NCI-H146 treated with DMSO at 0.1 percent for 48 hours (cell line): ENCODE measurements at regions not wholly inside any gene's neighbourhood (a gene's known extent, or its start where the extent isn't known, plus 50 kb on each side); places are given as distances from the start of the nearest gene placed in this dataset.
"Not testable (repeated sequence)": the region's sequence is repeated elsewhere in the genome, so short reads cannot be mapped to it uniquely, and the experiment has no call there.

Experiments used
- DNase-seq: peaks from one replicate; lab custom pipeline; 2025; ENCODE audit not compliant: unreplicated experiment; lab: John Stamatoyannopoulos, UW

DNA sequence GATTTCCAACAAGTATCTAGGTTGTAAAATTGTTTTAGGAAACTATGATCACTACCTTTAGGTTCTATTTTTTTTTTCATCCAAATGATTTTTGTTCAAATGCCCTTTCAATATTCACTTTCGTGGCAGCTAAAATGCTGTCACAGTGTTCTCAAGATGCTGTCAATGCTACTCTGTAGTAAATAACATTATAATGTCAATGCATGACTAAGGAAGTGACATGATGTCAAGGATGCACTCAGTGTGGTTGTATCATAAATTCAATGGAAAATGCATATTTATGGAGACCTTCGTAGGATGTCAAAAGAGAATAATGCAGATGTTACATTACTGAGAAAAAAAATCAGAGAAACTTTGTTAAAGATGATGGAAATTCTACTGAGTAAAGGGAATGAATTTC lies 673.8 kb downstream of the ANKRD7 start:
- no peak for DNase-seq

DNA sequence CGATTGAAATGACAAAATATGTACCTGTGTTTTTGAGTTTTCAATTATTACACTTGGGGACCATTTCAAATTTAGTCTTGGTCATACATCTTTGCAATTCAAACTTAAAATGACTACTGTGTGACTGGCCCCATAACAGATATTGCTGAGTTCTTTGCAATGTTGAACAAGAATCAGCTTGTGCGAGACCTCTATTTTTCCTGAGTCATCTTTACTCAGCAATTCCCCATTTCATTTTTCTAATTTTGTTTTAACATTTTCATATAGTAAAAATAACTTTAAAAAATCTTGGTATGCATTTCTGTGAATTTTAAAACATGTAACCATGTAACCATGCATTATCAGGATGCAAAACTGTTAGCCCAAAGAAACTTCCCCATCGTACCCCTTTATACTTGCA lies 678.1 kb downstream of the ANKRD7 start:
- no peak for DNase-seq

DNA sequence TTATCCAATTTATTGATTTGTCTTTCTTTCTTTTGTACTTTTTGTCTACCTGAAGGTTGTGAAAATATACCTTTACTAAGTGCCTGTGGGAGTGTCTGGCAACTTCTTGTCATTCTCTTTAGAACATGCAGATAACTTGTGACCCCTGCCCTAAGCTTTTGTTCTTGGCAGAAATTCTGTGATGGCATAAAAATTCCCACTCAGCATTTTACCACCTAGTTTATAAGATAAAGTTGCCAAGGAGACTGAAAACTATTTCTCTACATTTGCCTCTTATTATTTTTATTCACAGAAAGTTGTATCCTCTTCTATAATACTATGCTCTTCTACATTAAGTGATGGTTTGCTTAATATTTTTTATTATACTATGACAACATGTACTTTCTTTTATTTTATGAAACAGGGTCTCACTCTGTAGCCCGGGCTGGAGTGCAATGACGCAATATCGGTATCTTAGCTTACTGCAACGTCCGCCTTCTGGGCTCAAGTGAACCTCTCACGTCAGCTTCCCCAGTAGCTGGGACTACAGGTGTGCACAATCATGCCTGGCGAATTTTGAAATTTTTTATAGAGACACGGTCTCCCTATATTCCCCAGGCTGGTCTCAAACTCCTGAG lies 683.5 kb downstream of the ANKRD7 start:
- DNase-seq: no peak

DNA sequence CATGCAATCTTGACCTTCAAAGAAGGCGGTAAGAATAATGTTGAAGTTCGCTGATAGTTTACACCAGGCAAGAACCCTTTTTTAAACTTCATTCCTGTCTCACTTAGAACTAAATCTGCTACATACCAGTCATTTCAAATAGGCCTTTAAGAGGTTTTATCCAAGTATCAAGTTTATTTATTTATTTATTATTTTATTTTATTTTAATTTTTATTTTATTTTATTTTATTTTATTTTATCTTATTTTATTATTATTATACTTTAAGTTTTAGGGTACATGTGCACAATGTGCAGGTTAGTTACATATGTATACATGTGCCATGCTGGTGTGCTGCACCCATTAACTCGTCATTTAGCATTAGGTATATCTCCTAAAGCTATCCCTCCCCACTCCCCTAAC lies 691.6 kb downstream of the ANKRD7 start:
- not testable (repeated sequence) for DNase-seq

DNA sequence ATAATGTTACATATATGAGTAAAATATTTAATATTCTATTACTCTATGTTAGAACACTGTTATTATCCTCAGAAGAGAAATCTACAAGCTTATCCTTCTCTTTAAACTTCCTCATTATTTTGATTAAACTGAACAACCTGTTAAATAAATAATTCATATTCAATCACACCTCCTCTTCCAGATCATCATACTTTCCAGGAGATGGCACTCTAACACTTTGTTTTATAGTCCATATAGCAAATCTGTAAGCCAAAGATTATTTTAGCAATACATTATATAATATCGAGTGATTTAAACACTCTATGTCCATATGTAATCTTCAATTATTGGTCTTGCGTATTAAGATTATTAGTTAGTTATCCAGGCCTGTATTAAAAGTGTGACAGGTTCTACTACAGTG lies 694.1 kb downstream of the ANKRD7 start:
- no peak for DNase-seq

DNA sequence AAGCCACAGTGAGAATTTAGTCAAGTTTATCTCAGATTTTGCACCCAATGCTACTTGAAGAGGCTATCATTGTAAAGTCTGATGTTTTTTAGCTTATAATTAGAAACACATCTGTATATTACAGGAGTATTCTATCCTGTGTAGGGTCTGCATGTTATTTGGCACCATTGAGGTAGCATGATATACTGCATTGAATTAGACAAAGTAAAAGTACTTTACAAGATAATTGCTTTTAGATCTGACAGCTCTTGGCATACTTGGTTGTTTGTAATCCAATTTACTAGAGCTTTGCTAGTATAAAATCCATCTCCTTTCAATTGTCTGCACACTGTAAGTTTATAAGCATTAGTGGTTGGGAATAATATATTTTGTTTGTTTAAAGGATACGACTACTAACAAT lies 714.3 kb downstream of the ANKRD7 start:
- no peak for DNase-seq

DNA sequence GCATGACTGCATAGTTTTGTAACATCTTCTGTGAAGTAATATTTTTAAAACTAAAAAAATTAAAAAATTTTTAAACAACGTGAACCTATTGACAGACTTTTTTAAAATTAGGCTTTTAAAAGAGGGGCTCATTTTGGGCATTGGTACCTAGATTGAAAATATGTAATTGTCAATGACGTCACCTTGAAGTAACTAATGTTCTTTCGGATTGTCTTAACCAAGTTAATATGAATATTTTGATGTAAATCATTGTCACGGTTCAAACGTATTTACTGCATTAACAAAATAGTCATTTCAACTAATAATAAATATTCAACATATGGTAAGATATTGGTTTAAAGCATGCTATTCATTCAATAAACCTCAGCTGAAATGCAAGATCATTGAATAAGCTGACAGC lies 719.8 kb downstream of the ANKRD7 start:
- no peak for DNase-seq

DNA sequence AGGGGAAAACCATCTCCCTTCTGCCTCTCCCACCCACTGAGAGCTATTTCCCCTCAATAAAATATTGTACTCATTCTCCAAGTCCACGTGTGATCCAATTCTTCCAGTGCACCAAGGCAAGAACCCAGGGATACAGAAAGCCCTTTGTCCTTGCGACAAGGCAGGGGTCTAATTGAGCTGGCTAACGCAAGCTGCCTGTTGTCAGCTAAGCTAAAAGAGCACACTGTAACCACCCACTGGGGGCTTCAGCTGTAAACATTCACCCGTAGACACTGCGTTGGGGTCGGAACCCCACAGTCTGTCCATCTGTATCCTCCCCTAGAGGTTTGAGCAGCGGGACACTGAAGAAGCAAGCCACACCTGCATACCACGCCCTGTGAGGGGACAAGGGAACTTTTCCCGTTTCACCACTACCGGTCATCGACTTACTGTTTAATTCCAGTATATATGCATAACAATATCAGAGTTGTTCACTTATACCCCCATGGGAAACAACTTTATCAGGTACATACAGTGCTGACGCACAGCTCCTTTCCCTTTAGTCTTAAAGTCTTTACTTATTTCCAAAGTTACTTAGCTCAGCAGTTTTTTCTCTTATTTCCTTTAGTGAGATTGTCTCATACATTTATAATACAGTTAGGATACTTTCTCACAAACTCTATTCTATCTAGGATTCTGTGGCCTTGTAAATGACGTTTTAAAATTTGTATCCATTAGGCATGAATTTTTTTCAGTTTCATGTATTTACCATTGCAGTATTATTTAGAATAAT lies 721.6 kb downstream of the ANKRD7 start:
- no peak for DNase-seq

DNA sequence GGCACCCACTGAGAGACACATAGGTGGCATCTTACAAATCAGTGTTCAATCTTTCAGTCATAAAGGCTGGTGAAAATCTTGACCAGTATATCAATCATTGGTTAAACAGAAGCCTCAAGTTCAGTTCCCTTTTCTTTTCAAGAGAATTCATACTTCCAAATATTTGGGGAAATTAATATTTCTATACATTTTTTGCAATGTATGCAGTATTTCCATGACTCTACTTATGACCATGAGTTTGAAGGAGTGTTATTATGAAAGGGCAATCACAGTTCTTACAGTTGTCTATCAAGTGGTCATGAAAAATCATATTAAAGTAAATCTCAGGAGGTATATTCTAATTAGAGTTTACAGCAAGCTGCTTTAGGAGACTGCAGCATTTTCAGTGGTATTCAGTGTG lies 724.0 kb downstream of the ANKRD7 start:
- DNase-seq: no peak

DNA sequence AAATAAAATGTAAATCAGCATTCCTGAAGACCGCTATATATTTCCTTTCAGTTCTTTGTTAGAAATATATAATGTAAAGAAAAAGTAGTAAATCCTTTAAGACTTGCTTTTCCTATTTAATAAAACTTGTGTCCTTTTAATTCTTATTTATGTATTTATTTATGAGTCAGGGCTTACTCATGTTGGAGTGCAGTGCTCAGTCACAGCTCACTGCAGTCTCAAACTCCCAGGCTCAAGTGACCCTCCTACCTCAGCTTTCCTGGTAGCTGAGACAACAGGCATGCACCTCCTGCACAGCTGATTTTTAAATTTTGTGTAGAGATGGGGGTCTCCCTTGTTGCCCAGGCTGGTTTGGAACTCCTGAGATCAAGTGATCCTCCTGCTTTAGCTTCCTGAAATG lies 724.5 kb downstream of the ANKRD7 start:
- no peak for DNase-seq

DNA sequence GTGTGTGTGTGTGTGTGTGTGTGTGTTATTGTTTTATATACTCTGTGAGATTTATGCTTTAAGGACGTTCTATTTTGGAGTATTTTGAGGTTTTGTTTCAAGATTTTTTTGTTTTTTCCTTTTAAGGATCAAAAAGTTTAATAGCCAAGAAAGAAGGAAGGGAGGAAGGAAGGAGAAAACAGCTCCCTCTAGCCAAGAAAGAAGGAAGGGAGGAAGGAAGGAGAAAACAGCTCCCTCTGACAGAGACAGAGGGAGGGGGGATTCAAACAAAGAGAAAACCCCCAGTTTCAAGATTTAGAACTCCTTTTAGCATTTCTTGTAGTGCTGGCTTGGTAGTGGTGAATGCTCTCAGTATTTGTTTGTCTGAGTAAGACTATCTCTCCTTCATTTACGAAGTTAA lies 731.8 kb downstream of the ANKRD7 start:
- not testable (repeated sequence) for DNase-seq

DNA sequence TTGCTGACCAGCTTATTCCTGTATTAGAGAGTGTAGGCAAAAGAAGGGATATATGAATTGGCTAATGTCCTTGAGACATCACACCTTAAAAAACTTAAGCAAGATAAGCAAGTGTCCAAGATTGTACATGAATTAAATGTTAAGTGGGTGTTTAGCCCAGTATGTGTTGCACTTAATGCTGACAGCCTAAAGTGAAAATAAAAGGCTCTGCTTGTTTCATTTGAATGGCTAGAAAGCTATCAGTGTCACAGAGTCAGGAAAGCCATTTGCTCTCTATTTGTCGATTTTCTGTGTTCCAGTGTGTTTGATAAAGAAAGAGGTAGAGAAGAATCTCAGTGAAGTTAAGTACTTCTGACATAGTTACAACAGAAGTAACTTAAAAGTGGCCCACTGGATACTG lies 744.9 kb downstream of the ANKRD7 start:
- no peak for DNase-seq

DNA sequence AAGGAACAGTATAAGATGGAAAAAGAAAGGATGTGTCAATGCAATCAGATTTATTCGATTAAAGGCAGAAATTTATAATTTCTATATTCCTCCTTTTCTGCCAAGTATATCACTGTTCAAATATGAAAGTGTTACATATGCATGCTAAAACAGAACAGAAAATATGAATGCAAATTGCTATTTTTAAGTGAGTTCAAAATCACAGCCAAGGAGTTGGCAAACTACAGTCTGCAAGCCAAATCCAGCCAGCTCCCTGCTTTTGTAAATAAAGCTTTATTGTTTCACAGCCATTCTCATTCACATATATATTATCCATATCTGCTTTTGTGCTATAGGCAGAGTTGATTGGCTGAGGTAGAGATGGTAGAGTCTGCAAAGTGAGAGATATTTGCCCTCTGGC lies 747.2 kb downstream of the ANKRD7 start:
- no peak for DNase-seq

DNA sequence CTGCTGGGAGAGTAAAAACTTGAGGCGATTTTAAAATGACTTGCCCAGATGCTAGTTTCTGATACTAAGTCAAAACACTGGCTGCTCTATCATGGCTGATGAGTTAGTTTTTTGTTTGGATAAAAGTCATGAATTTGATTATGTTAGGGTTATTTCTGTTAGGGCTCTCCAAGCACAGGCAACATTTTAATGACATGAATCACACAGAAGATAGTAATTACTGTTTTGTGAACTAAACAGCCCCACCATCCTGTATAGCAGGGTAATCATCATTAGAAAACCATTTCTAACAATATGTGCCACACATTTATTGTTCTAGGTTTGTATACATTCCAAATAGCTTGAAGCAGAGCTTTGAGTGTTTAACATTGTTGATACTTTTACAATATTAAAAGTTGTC lies 750.3 kb downstream of the ANKRD7 start:
- DNase-seq: no peak

DNA sequence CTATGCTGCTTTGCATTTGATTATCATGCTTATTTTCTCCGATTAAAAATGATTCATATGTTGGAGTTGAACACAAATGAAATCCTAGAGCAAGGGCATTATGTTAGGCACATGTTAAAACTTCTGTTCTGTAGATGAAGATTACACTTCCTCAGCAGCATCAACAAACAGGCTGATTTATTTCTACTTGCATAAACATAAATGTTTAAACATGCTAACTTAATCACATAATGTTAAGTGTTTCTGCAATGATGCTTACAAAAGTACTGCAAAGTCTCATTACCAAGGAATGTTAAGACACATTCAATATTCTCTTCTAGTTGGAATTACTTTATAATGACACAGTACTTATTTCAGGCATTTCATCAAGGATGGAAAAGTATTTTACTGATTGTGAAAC lies 770.8 kb downstream of the ANKRD7 start:
- no peak for DNase-seq

DNA sequence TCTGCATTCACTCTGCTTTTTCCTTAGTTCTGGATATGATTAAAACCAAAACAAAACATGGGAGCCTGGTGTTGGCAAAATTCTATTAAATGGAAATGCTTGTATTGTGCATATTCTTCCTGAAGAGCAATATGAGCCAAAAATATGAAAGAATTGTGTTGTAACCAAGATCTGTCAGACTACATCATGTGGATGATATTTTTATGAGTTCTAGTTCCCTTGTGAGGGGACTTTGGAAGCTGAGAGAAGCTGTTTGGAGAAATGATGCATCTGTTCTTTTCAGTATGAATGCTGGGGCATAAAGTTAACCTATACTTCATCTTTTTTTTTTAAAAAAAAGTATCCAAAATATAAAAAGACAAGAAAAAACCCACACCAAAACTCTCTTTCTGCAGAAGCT lies 782.7 kb downstream of the ANKRD7 start:
- DNase-seq: no peak

DNA sequence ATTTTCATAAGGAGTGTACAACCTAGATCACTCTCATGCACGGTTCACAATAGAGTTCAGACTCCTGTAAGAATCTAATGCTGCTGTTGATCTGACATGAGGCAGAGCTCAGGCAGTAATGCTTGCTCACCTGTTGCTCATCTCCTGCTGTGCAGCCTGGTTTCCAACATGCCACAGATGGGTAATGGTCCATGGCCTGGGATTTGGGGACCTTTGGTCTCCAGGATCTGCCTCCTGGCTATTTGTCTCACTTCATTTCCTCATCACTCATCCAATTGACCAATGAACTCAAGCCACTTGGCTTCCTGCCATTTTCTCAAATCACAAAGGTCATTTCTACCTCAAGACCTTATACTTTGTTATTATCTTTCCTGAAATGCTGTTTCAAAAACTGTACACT lies 786.1 kb downstream of the ANKRD7 start:
- DNase-seq: no peak

DNA sequence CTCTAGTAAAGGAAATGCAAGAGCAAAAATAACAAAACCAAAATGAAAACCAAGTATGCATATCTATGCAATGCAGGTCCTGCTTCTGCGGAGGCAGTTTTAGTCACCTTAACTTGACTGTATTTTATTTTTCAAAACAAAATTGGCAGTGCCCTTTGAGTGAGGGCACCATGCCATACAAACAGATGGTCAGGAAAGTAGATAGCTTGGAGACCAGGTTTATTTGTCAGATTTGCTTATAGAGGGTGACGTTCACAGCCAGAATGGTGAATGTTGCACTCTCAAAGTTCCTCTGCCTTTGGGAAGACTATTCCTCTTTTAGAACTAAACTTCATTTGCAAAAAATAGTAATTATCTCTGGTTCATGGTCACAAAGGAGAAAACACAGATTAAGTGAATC lies 801.9 kb downstream of the ANKRD7 start:
- no peak for DNase-seq

DNA sequence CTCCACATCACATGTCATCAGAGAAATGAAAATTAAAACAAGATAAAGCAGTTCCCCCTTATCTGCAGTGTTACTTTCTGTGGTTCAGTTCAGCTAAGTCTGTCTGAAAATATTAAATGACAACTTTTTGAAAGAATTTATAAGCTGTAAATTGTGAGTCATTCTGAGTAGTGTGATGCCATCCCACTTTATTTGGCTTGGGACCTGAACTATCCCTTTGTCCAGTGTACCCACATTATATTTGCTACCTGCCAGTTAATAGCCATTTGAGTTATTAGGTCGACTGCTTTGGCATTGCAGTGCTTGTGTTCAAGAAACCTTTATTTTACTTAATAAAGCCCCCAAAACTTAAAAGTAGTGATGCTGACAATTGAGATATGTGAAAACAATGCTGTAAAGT lies 804.2 kb downstream of the ANKRD7 start:
- DNase-seq: no peak

DNA sequence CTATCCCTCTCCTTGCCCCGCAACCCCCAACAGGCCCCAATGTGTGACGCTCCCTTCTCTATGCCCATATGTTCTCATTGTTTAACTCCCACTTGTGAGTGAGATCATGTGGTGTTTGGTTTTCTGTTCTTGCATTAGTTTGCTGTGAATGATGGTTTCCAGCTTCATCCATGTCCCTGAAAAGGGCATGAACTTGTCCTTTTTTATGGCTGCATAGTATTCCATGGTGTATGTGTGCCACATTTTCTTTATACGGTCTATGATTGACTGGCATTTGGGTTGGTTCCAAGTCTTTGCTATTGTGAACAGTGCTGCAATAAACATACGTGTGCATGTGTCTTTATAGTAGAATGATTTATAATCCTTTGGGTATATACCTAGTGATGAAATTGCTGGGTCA lies 807.6 kb downstream of the ANKRD7 start:
- not testable (repeated sequence) for DNase-seq

DNA sequence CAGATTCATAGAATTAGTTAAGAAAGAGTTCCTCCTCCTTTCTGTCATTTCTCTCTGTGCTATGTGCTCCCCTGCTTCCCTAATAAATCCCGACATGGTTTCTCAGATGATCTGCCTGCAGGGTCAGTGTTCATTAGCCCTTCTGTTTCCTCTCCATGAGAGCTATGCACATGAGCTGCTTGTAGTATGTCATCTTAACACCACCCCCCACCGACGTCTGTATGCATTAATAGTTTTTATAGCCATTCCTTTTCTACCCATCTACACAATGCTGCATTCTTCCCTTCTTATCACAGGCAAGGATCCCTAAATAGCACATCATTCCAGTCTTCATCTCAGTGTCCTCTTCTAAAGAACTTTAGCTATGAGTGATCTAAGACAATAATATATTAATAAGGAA lies 809.1 kb downstream of the ANKRD7 start:
- no peak for DNase-seq

DNA sequence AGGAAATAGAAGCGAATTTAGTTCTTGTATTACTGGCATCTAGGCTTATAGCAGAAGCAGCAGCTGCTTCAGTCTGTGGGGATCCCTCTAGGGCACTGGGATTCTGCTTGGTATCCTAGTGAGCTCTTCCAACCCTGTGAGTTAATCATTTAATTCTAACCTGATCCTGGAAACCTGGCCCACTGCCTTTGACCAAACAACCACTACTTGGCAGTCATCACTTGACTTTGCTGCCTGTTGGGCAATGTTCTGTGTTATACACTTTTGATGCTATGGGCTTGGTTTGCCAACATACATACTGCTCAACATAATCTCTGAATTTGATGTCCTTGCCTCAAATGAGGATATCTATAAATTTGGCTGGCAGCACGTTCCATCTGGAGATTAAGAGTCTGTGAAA lies 813.4 kb downstream of the ANKRD7 start:
- no peak for DNase-seq

DNA sequence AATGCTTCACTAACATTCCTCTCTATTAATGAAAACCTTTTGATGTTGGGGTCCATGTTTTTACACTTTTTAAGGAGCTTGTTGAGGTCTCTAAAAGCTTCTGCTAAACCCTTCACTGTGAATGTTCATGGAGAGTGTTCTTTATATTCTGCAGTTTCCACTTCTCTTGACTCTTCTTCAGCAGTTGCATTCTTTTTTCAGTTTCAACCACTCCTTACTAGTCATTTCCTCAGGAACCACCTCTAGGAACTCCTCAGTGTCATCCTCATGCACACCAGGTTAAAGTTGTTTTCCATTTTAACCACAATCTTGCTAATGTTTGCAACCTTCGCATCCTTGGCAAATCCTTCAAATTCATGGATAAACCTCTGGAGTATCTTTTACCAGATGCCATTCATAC lies 821.6 kb downstream of the ANKRD7 start:
- DNase-seq: no peak
